NT2/D1 (cell line): ENCODE measurements at regions not wholly inside any gene's neighbourhood (a gene's known extent, or its start where the extent isn't known, plus 50 kb on each side); places are given as distances from the start of the nearest gene placed in this dataset.
A peak's percentile ranks its signal among the peaks of the same experiment; 100 is the strongest.

ENCODE experiments used
- DNase-seq: peaks from one replicate; pipeline ENCODE4 v3.0.0-alpha.2; 2011; ENCODE audit warnings: low read depth, low spot score
- H3K27me3 ChIP-seq: 2 replicates; pipeline ENCODE4 v1.6.0; 2011; ENCODE audit warnings: mild to moderate bottlenecking; ENCODE audit not compliant: insufficient read length, insufficient read depth
- H3K36me3 ChIP-seq: 2 replicates; pipeline ENCODE4 v1.6.1; 2011; ENCODE audit warnings: mild to moderate bottlenecking, low read length, mixed read lengths; ENCODE audit not compliant: insufficient read depth, insufficient read length
- H3K4me1 ChIP-seq: 2 replicates; pipeline ENCODE4 v1.5.1; 2011; ENCODE audit not compliant: insufficient read depth, insufficient read length
- H3K4me3 ChIP-seq: 2 replicates; pipeline ENCODE4 v1.5.1; 2011; ENCODE audit warnings: low read depth; ENCODE audit not compliant: insufficient read length
- H3K9ac ChIP-seq: 2 replicates; pipeline ENCODE4 v1.6.0; 2011; ENCODE audit warnings: low read depth; ENCODE audit not compliant: insufficient read length
- H3K9me3 ChIP-seq: 2 replicates; pipeline ENCODE4 v1.5.1; 2011; ENCODE audit warnings: mild to moderate bottlenecking, low read length; ENCODE audit not compliant: insufficient read depth
- SUZ12 ChIP-seq: IDR thresholded peaks from 2 replicates; pipeline ENCODE4 v1.6.1; 2011; ENCODE audit not compliant: insufficient read length, insufficient read depth; ENCODE audit errors: extremely low read depth
- YY1 ChIP-seq: IDR thresholded peaks from 2 replicates; pipeline ENCODE4 v1.6.1; 2011; ENCODE audit not compliant: insufficient read length, insufficient read depth
- ZNF274 ChIP-seq: IDR thresholded peaks from 2 replicates; pipeline ENCODE4 v1.6.1; 2011; ENCODE audit warnings: mild to moderate bottlenecking, low read depth, low read length

DNA sequence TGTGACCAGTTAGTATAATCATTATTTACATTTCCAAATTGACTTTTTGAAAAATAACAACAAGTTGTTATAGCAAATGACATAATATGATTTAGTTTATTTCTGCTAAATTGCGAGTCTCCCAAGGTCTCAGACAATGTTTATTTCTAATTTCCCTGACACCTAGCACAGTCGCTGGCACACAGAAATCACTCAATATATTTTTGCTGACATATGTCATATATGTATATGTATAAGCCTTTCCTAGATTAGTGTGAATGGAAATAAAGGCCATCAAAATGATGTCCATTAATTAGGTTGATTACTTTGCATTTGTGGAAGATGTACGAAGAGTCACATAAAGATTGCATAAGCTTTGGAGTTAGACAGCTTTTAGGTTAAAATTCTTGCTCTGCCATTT is 136.7 kb upstream of the CDH2 start:
- no peak overlapping the region for H3K4me3 ChIP-seq
- no peaks in the 10 kb centered on the region for H3K36me3 ChIP-seq
- no peak for TF ChIP-seq ZNF274
- H3K9me3 ChIP-seq, result no peaks in the 10 kb centered on the region
- H3K4me1 ChIP-seq, result no peaks in the 10 kb centered on the region
- no peaks in the 10 kb centered on the region for H3K27me3 ChIP-seq
- DNase-seq, result no peak
- no peak overlapping the region for H3K9ac ChIP-seq

DNA sequence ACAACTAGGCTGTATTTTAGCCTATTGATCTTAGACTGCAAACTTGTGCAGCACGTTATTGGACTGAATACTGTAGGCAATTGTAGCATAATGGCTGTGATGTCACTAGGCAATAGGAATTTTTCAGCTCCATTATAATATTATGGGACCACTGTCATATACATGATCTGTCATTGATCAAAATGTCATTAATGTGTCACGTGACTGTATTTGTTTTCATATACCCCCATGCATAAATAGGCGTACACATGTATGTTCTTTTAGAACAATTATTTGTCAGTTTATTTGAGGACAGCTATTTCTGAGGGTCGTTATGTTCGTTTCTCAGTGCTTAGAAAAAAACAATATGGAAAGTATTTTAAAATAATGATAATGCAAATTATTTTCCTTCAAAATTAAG is 111.9 kb upstream of the CDH2 start:
- Histone ChIP-seq H3K4me3 (no peak overlapping the region), H3K9me3 (no peaks in the 10 kb centered on the region), H3K9ac (no peak overlapping the region), H3K27me3 (peaks cover 39% of the 10 kb centered on the region), H3K4me1 (no peaks in the 10 kb centered on the region), H3K36me3 (no peaks in the 10 kb centered on the region)
- no peak for DNase-seq
- no peak for TF ChIP-seq YY1
- TF ChIP-seq ZNF274, result no peak
- no peak for TF ChIP-seq SUZ12

DNA sequence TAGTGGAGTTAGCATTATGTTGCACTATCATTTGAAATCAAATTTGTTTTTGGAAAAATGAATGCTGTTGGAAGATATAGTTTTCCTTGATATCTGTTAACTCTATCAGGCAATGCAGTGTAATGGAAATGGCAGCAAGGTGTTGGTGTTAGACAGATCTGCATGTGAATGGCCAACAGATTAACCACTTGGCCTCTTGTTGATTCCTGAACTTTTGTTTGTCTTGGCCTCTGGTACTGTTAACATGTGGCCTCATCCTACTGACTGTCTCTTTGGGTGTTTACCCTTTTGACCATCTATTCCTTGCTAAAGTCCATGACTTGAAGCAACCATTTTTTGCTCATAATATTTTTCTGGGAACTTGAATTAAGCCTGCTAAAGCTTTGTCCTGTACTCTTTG is 110.2 kb upstream of the CDH2 start:
- H3K36me3 ChIP-seq, result no peaks in the 10 kb centered on the region
- H3K4me3 ChIP-seq, result no peak overlapping the region
- peaks cover 46% of the 10 kb centered on the region for H3K27me3 ChIP-seq
- H3K9ac ChIP-seq, result no peak overlapping the region
- TF ChIP-seq YY1 (no peak), SUZ12 (no peak), ZNF274 (no peak)
- H3K9me3 ChIP-seq, result no peaks in the 10 kb centered on the region
- no peaks in the 10 kb centered on the region for H3K4me1 ChIP-seq
- DNase-seq, result peak; percentile 38

DNA sequence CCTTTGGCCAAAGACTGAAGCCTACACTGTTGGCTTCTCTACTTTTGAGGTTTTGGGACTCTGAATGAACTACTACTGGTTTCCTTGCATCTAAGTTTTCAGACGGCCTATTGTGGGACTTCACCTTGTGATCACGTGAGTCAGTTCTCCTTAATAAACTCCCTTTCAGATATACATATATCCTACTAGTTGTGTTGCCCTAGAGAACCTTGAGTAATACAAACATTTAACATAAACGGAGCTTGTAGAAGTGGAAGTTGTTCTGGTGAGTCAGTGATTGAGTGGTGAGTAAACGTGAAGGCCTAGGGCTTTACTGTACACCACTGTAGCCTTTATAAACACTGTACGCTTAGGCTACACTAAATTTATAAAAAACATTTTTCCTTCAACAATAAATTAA is 107.2 kb upstream of the CDH2 start:
- Histone ChIP-seq H3K4me1 (no peaks in the 10 kb centered on the region), H3K27me3 (peaks cover 37% of the 10 kb centered on the region), H3K36me3 (no peaks in the 10 kb centered on the region), H3K4me3 (no peak overlapping the region), H3K9ac (no peak overlapping the region), H3K9me3 (no peaks in the 10 kb centered on the region)
- TF ChIP-seq ZNF274 (no peak), YY1 (no peak), SUZ12 (no peak)
- DNase-seq, result no peak

DNA sequence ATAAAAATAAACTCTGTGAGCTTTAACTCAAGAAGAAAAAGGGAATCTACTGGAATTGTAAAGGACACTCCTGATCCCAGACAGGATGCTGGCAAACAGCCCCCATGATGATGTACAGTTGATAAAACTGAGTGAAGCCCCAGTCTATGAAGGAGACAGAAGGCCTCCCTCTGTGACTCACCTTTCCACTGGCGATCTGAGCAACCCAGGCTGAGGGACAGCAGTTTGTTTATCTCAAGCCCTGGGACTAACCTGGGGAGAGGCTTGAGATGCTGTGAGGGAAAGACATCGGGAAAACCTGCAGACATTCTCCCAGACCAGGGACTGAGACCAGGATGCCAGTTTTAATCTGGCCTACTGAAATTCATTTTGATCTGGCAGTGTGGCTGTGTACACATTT is 104.5 kb upstream of the CDH2 start:
- TF ChIP-seq SUZ12 (no peak), ZNF274 (no peak), YY1 (no peak)
- no peak for DNase-seq
- H3K36me3 ChIP-seq, result no peaks in the 10 kb centered on the region
- H3K4me3 ChIP-seq, result no peak overlapping the region
- peaks cover 21% of the 10 kb centered on the region for H3K27me3 ChIP-seq
- no peaks in the 10 kb centered on the region for H3K4me1 ChIP-seq
- no peak overlapping the region for H3K9ac ChIP-seq
- H3K9me3 ChIP-seq, result no peaks in the 10 kb centered on the region

DNA sequence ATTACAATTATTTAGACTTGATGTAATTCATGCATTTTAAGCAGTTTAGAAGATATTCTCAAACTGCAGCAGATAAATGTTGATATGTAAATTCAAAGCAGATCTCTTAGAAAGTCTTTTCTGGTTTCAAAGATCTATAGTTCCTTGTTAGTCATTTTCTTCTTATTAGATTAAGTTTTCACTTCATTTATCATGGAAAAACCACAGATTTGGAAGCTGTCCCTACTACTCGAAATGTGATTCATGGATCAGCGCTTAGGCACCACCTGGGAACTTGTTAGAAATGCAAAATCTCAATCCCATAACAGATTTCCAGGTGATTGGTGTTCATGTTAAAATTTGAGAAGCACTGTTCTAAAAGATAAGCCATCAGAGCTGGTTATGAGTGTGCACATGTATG is 92.8 kb upstream of the CDH2 start:
- no peaks in the 10 kb centered on the region for H3K36me3 ChIP-seq
- H3K4me3 ChIP-seq, result no peak overlapping the region
- no peak for TF ChIP-seq YY1
- TF ChIP-seq ZNF274, result no peak
- TF ChIP-seq SUZ12, result no peak
- DNase-seq, result no peak
- H3K4me1 ChIP-seq, result no peaks in the 10 kb centered on the region
- no peaks in the 10 kb centered on the region for H3K9me3 ChIP-seq
- no peak overlapping the region for H3K9ac ChIP-seq
- no peaks in the 10 kb centered on the region for H3K27me3 ChIP-seq

DNA sequence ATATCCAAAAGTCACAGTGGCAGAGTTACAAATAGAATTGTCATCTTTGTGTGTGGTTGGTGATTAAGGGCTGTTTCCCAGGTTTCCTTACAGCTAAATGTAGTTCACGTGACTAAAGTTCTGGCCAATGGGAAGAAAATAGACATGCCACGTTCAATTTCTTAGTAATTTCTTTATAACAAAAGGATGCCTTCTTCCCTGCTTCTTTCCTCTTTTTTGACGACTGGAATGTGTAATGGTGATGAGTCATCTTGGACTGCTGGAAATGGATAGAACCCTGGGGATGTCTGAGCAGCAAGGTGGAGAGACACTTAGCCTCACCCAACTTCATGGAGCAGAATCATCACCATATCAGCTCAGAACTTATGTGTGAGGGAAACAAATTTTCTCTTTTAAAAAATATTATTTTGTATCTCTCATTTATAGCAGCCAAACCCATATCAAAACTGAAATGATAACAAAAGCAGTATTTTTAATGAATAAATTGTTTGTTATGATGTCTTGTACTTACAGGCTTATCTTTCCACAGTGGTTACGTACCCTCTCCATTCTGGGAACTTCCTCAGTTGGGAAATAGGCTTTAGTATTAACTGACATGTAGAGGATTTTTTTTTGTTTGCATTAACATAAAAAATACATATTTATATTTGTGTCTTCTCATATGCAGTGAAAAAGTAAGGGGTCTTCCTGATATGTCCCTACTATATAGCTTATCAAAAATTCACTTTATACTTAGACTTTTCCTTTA is 91.1 kb upstream of the CDH2 start:
- no peaks in the 10 kb centered on the region for H3K9me3 ChIP-seq
- H3K27me3 ChIP-seq, result no peaks in the 10 kb centered on the region
- no peaks in the 10 kb centered on the region for H3K4me1 ChIP-seq
- DNase-seq, result no peak
- no peak overlapping the region for H3K9ac ChIP-seq
- TF ChIP-seq ZNF274 (no peak), SUZ12 (no peak), YY1 (no peak)
- no peak overlapping the region for H3K4me3 ChIP-seq
- H3K36me3 ChIP-seq, result no peaks in the 10 kb centered on the region

DNA sequence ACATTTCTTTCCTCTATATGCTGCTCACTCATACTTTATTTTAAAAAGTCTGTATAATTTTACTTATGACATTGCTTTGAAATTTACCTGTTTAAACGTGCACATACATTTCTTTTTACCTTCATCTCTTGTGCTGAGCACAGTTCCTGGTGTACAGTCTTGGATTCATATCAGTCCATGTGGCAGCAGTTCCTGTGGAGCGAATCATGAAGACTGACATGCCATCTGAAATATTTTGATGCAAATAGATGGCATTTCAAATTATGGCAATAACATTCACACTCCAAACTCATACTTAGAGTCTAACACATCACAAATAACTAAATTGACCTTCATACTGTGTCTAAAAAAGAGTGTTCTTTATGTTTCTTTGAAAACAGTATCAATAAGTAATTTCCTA is 90.3 kb upstream of the CDH2 start:
- TF ChIP-seq YY1, result no peak
- TF ChIP-seq SUZ12, result no peak
- TF ChIP-seq ZNF274, result no peak
- DNase-seq, result no peak
- H3K27me3 ChIP-seq, result no peaks in the 10 kb centered on the region

More for the DNA sequence above, 90.3 kb upstream of the CDH2 start:
- no peak overlapping the region for H3K4me3 ChIP-seq
- H3K9me3 ChIP-seq, result no peaks in the 10 kb centered on the region
- H3K36me3 ChIP-seq, result no peaks in the 10 kb centered on the region
- H3K9ac ChIP-seq, result no peak overlapping the region
- no peaks in the 10 kb centered on the region for H3K4me1 ChIP-seq
